Endothelial cell of umbilical vein (primary cell): ENCODE measurements at regions not wholly inside any gene's neighbourhood (a gene's known extent, or its start where the extent isn't known, plus 50 kb on each side); places are given as distances from the start of the nearest gene placed in this dataset.

ENCODE experiments used
- CTCF ChIP-seq, 2 donors: IDR thresholded peaks; 1 replicate in 1 of 2; 2 replicates in 1 of 2; pipeline ENCODE4 v1.5.1; 2011; ENCODE audit warnings: low read length in 2 of 2, mild to moderate bottlenecking in 2 of 2, moderate library complexity in 2 of 2, control low read depth in 1 of 2, inconsistent platforms in 1 of 2, low read depth in 1 of 2; ENCODE audit not compliant: insufficient read depth in 1 of 2; ENCODE audit errors: extremely low read depth in 1 of 2
- EZH2 ChIP-seq: IDR thresholded peaks from 2 replicates; pipeline ENCODE4 v1.6.1; 2012; ENCODE audit warnings: borderline replicate concordance, low read depth, mild to moderate bottlenecking, moderate library complexity, low read length, inconsistent platforms; ENCODE audit not compliant: severe bottlenecking
- FOS ChIP-seq: IDR thresholded peaks from 2 replicates; pipeline ENCODE4 v1.6.1; 2011; ENCODE audit warnings: mild to moderate bottlenecking, low read length, moderate library complexity, borderline replicate concordance; ENCODE audit not compliant: insufficient read depth
- POLR2A ChIP-seq: IDR thresholded peaks from 2 replicates; pipeline ENCODE4 v1.6.1; 2012; ENCODE audit warnings: low read depth, mild to moderate bottlenecking, control low read depth, low read length
- POLR2AphosphoS5 ChIP-seq: IDR thresholded peaks from 2 replicates; pipeline ENCODE4 v1.6.1; 2012; ENCODE audit warnings: low read depth, mild to moderate bottlenecking, control low read depth, low read length, moderate library complexity; ENCODE audit not compliant: insufficient read depth

GRCh38 chr11:87391496-87391895, 353.8 kb downstream of the TMEM135 start:
- TF ChIP-seq CTCF (IDR thresholded peaks at IDR 0.05; ENCODE audit: extremely low read depth in 1 of 2, insufficient read depth in 1 of 2, low read depth in 1 of 2, low read length in 2 of 2) (no peak), FOS (no peak), EZH2 (no peak), POLR2A (no peak), POLR2AphosphoS5 (no peak)
